ENCODE measurements at regions not wholly inside any gene's neighbourhood (a gene's known extent, or its start where the extent isn't known, plus 50 kb on each side); places are given as distances from the start of the nearest gene placed in this dataset.

GRCh38 chr2:179336782-179337534, 72.3 kb upstream of the SESTD1 start:
- TF ChIP-seq, protein P1, sequence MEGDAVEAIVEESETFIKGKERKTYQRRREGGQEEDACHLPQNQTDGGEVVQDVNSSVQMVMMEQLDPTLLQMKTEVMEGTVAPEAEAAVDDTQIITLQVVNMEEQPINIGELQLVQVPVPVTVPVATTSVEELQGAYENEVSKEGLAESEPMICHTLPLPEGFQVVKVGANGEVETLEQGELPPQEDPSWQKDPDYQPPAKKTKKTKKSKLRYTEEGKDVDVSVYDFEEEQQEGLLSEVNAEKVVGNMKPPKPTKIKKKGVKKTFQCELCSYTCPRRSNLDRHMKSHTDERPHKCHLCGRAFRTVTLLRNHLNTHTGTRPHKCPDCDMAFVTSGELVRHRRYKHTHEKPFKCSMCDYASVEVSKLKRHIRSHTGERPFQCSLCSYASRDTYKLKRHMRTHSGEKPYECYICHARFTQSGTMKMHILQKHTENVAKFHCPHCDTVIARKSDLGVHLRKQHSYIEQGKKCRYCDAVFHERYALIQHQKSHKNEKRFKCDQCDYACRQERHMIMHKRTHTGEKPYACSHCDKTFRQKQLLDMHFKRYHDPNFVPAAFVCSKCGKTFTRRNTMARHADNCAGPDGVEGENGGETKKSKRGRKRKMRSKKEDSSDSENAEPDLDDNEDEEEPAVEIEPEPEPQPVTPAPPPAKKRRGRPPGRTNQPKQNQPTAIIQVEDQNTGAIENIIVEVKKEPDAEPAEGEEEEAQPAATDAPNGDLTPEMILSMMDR (IDR thresholded peaks at IDR 0.05): no peak
- TF ChIP-seq POLR2A (IDR thresholded peaks at IDR 0.05): no peak

Data from esophagus squamous epithelium (tissue), 4 donors.